T1000 (cell line): ENCODE measurements at regions not wholly inside any gene's neighbourhood (a gene's known extent, or its start where the extent isn't known, plus 50 kb on each side); places are given as distances from the start of the nearest gene placed in this dataset.
"Not testable (repeated sequence)": the region's sequence is repeated elsewhere in the genome, so short reads cannot be mapped to it uniquely, and the experiment has no call there.

Experiments used
- DNase-seq: peaks from one replicate; lab custom pipeline; 2025; ENCODE audit warnings: mixed read lengths; lab: John Stamatoyannopoulos, UW

GRCh38 chr4:28082686-28083390 is 1222.2 kb downstream of the STIM2 start:
- no peak for DNase-seq

GRCh38 chr4:28092610-28093009 is 1232.0 kb downstream of the STIM2 start:
- no peak for DNase-seq

GRCh38 chr4:28093071-28093470 is 1232.4 kb downstream of the STIM2 start:
- no peak for DNase-seq

GRCh38 chr4:28101583-28101982 is 1240.9 kb downstream of the STIM2 start:
- no peak for DNase-seq

GRCh38 chr4:28105271-28105859 is 1244.7 kb downstream of the STIM2 start:
- DNase-seq, result no peak

- no peak for DNase-seq
Measured at GRCh38 chr4:28106155-28106554, 1245.5 kb downstream of the STIM2 start.

- no peak for DNase-seq
Measured at GRCh38 chr4:28109801-28110200, 1249.2 kb downstream of the STIM2 start.

GRCh38 chr4:28112691-28113335 is 1252.2 kb downstream of the STIM2 start:
- not testable (repeated sequence) for DNase-seq

- not testable (repeated sequence) for DNase-seq
Measured at GRCh38 chr4:28113586-28113985, 1252.9 kb downstream of the STIM2 start.

- not testable (repeated sequence) for DNase-seq
Measured at GRCh38 chr4:28116526-28117083, 1256.0 kb downstream of the STIM2 start.

- DNase-seq, result no peak
Measured at GRCh38 chr4:28117084-28117682, 1256.5 kb downstream of the STIM2 start.

- DNase-seq, result no peak
Measured at GRCh38 chr4:28146191-28146590, 1285.5 kb downstream of the STIM2 start.

GRCh38 chr4:28148221-28148620 is 1287.6 kb downstream of the STIM2 start:
- no peak for DNase-seq

- no peak for DNase-seq
Measured at GRCh38 chr4:28149762-28150161, 1289.1 kb downstream of the STIM2 start.

GRCh38 chr4:28151314-28151713 is 1290.7 kb downstream of the STIM2 start:
- no peak for DNase-seq

GRCh38 chr4:28167411-28167810 is 1306.8 kb downstream of the STIM2 start:
- DNase-seq, result peak; percentile 45

GRCh38 chr4:28176942-28177341 is 1316.3 kb downstream of the STIM2 start:
- no peak for DNase-seq

- DNase-seq, result no peak
Measured at GRCh38 chr4:28177641-28178040, 1317.0 kb downstream of the STIM2 start.

- no peak for DNase-seq
Measured at GRCh38 chr4:28179126-28179525, 1318.5 kb downstream of the STIM2 start.

- no peak for DNase-seq
Measured at GRCh38 chr4:28209371-28209924, 1348.8 kb downstream of the STIM2 start.

- DNase-seq, result no peak
Measured at GRCh38 chr4:28211676-28212470, 1351.2 kb downstream of the STIM2 start.
